GM18909 (cell line): ENCODE measurements at regions not wholly inside any gene's neighbourhood (a gene's known extent, or its start where the extent isn't known, plus 50 kb on each side); places are given as distances from the start of the nearest gene placed in this dataset.
"Not testable (repeated sequence)": the region's sequence is repeated elsewhere in the genome, so short reads cannot be mapped to it uniquely, and the experiment has no call there.

Experiments
- ATAC-seq: cut with Tn5 transposase; IDR thresholded peaks from one replicate; pipeline ENCODE4 v1.9.1; 2021; ENCODE audit warnings: mild to moderate bottlenecking; ENCODE audit not compliant: unreplicated experiment, poor library complexity

GRCh38 chr17:445839-446238, 93.2 kb upstream of the RPH3AL start, which contains the start of gene RFLNB:
TSS of gene RFLNB (minus strand) at chr17:445939.
- ATAC-seq: not testable (repeated sequence)

GRCh38 chr17:444879-445454, 92.4 kb upstream of the RPH3AL start:
- ATAC-seq: no peak

- no peak for ATAC-seq
Measured at GRCh38 chr17:443109-443508, 90.5 kb upstream of the RPH3AL start.

GRCh38 chr17:441155-441950, 88.7 kb upstream of the RPH3AL start:
- no peak for ATAC-seq

- ATAC-seq: no peak
Measured at GRCh38 chr17:438191-438590, 85.6 kb upstream of the RPH3AL start.

- no peak for ATAC-seq
Measured at GRCh38 chr17:437545-437944, 84.9 kb upstream of the RPH3AL start.

- ATAC-seq: no peak
Measured at GRCh38 chr17:436571-436970, 84.0 kb upstream of the RPH3AL start.

- not testable (repeated sequence) for ATAC-seq
Measured at GRCh38 chr17:432471-432870, 79.9 kb upstream of the RPH3AL start.

- no peak for ATAC-seq
Measured at GRCh38 chr17:431494-431893, 78.9 kb upstream of the RPH3AL start.

- no peak for ATAC-seq
Measured at GRCh38 chr17:429589-429988, 77.0 kb upstream of the RPH3AL start.

GRCh38 chr17:428414-428813, 75.8 kb upstream of the RPH3AL start:
- ATAC-seq: no peak

- no peak for ATAC-seq
Measured at GRCh38 chr17:427891-428290, 75.3 kb upstream of the RPH3AL start.

GRCh38 chr17:427327-427726, 74.7 kb upstream of the RPH3AL start:
- no peak for ATAC-seq

- ATAC-seq: no peak
Measured at GRCh38 chr17:422196-422930, 69.8 kb upstream of the RPH3AL start.

GRCh38 chr17:420479-421175, 68.0 kb upstream of the RPH3AL start:
- ATAC-seq: no peak

- ATAC-seq: no peak
Measured at GRCh38 chr17:419073-419735, 66.6 kb upstream of the RPH3AL start.

- no peak for ATAC-seq
Measured at GRCh38 chr17:418421-418751, 65.8 kb upstream of the RPH3AL start.

GRCh38 chr17:417691-418420, 65.2 kb upstream of the RPH3AL start:
- ATAC-seq: no peak

- ATAC-seq: peak; percentile 56
Measured at GRCh38 chr17:416293-417206, 63.9 kb upstream of the RPH3AL start.
